Lung (tissue), 11 donors: ENCODE measurements at regions not wholly inside any gene's neighbourhood (a gene's known extent, or its start where the extent isn't known, plus 50 kb on each side); places are given as distances from the start of the nearest gene placed in this dataset.

Experiments used
- ATAC-seq: fragments of 200-7000 bp; cut with Tn5 transposase; one replicate; pipeline ENCODE4 v1.9.1; 2020; ENCODE audit warnings: moderate number of reproducible peaks; ENCODE audit not compliant: insufficient read depth, low FRiP score
- DNase-seq, 3 donors: peaks; one replicate each; pipeline ENCODE4 v3.0.0-alpha.2; 2013 to 2017
- H3K27ac ChIP-seq, 2 donors: one replicate each; pipeline ENCODE4 v1.5.1; 2013; ENCODE audit warnings: mild to moderate bottlenecking in 2 of 2, moderate library complexity in 2 of 2, control low read depth in 1 of 2, inconsistent platforms in 1 of 2, low read depth in 1 of 2, low read length in 1 of 2
- H3K27me3 ChIP-seq, 3 donors: one replicate each; pipeline ENCODE4 v1.5.1; 2013; ENCODE audit warnings: low read length in 2 of 3; ENCODE audit not compliant: control insufficient read depth in 3 of 3, insufficient read depth in 3 of 3
- H3K36me3 ChIP-seq, 4 donors: one replicate each; pipeline ENCODE4 v1.5.1; 2013; ENCODE audit warnings: low read length in 4 of 4, mild to moderate bottlenecking in 1 of 4, moderate library complexity in 1 of 4; ENCODE audit not compliant: control insufficient read depth in 4 of 4, insufficient read depth in 4 of 4
- H3K4me1 ChIP-seq, 5 donors: one replicate each; pipeline ENCODE4 v1.5.1; 2013; ENCODE audit warnings: low read length in 5 of 5, mild to moderate bottlenecking in 2 of 5, moderate library complexity in 1 of 5; ENCODE audit not compliant: control insufficient read depth in 5 of 5, insufficient read depth in 5 of 5
- H3K4me3 ChIP-seq: one replicate; pipeline ENCODE4 v1.5.1; 2013; ENCODE audit warnings: mild to moderate bottlenecking, control low read depth, moderate library complexity
- H3K9ac ChIP-seq, 2 donors: one replicate each; pipeline ENCODE4 v1.5.1; 2013; ENCODE audit warnings: low read length in 2 of 2, control low read depth in 1 of 2; ENCODE audit not compliant: insufficient read depth in 1 of 2
- H3K9me3 ChIP-seq, 4 donors: one replicate each; pipeline ENCODE4 v1.5.1; 2013; ENCODE audit warnings: low read length in 3 of 4, mild to moderate bottlenecking in 1 of 4, moderate library complexity in 1 of 4; ENCODE audit not compliant: control insufficient read depth in 4 of 4, insufficient read depth in 3 of 4
- WGBS, 2 donors: extraction: QIAGEN DNeasy Blood & Tissue Kit; methylation state at CpG; one replicate each; pipeline ENCODE4 v1.1.7; 2013; 5-methylcytosine and 5-hydroxymethylcytosine counted together
- TF ChIP-seq, protein P1 (sequence below): IDR thresholded peaks from 2 replicates; pipeline ENCODE4 v1.5.1; 2012; ENCODE audit warnings: mild to moderate bottlenecking; ENCODE audit errors: control extremely low read depth, extremely low read depth
- donor health status: control.
- donor health status: control.
- donor health status: Bipolar disorder and iron deficiency.
- donor health status: healthy.
- donor health status: DM: yes; HTN: yes; CAD: no.

DNA sequence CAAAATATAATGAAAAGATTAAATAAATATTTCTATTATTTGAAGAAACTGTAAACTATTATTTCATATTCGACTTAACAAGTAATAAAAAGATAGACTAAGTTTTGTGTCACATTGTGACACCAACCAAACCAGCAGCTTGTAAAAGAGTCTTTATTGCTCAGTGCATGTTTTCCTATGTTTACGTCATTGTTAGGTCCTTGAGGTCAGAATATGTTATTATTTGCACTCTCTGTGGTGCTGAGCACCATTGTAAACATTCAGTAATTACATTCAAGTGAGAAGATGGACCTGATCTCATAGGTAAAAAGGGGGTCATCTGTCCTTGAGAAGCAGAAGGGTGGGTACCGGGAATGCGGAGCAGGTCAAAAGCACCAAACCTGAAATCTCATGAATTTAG is 1999.1 kb upstream of the CELF4 start:
- TF ChIP-seq, protein P1, sequence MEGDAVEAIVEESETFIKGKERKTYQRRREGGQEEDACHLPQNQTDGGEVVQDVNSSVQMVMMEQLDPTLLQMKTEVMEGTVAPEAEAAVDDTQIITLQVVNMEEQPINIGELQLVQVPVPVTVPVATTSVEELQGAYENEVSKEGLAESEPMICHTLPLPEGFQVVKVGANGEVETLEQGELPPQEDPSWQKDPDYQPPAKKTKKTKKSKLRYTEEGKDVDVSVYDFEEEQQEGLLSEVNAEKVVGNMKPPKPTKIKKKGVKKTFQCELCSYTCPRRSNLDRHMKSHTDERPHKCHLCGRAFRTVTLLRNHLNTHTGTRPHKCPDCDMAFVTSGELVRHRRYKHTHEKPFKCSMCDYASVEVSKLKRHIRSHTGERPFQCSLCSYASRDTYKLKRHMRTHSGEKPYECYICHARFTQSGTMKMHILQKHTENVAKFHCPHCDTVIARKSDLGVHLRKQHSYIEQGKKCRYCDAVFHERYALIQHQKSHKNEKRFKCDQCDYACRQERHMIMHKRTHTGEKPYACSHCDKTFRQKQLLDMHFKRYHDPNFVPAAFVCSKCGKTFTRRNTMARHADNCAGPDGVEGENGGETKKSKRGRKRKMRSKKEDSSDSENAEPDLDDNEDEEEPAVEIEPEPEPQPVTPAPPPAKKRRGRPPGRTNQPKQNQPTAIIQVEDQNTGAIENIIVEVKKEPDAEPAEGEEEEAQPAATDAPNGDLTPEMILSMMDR: no peak
- WGBS, 2 donors: 91 to 93% methylated on average over 4 of the region's 4 CpGs
- no peak for ATAC-seq

DNA sequence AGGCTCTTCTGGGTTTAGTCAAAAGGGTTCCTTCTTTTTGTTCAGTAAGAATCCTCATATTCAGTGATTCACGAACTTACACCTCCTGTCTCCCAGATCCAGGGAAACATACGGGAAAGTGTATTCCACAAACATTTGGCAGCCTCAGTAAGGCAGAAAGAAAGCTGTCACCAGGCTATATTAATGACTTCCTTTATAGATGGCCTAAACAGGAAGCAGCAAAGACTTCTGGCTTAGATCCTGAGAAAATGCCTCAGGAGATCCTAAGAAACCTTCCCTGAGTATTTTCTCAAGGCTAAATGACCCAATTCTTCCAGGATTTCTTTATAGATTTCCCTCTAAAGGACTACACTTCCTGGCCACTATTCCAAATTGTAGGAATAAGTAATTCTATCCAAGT is 1995.5 kb upstream of the CELF4 start:
- H3K27me3 ChIP-seq: no peaks in the 10 kb centered on the region
- H3K9ac ChIP-seq: no peak overlapping the region
- ATAC-seq: no peak

More for the DNA sequence above, 1999.1 kb upstream of the CELF4 start:
- Histone ChIP-seq H3K4me3 (no peak overlapping the region), H3K27ac (no peak overlapping the region), H3K27me3 (no peaks in the 10 kb centered on the region), H3K36me3 (no peaks in the 10 kb centered on the region), H3K9ac (no peak overlapping the region), H3K9me3 (no peaks in the 10 kb centered on the region), H3K4me1 (peaks cover 0 to 5% (median 0%) of the 10 kb centered on the region in 5 donors)
- DNase-seq: no peak

DNA sequence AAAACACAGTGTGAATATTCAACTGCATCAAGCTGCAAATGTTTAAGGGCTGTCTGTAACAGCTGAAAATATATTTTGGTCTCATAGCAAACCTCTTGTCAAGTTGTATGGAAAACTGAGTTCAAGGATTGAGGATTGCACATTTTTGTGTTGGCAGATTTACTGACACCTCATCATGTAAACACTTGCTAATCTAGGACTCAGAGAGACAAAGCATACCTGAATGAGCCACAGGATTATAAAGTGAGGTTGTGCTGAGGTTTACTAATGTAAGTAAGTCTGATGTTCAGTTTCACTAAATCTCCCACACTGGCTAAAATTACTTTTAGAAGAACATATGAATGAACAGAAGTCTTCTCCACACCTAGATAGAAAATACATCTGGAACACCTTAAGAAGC is 1993.1 kb upstream of the CELF4 start:
- TF ChIP-seq, protein P1: no peak
- DNase-seq: no peak
- H3K36me3 ChIP-seq: no peaks in the 10 kb centered on the region
- H3K9me3 ChIP-seq: no peaks in the 10 kb centered on the region
- H3K27me3 ChIP-seq: no peaks in the 10 kb centered on the region
- no peak for ATAC-seq
- no peak overlapping the region for H3K9ac ChIP-seq
- peaks cover 0 to 5% (median 0%) of the 10 kb centered on the region in 5 donors for H3K4me1 ChIP-seq
- H3K4me3 ChIP-seq: no peak overlapping the region
- H3K27ac ChIP-seq: no peak overlapping the region

More for the DNA sequence above, 1995.5 kb upstream of the CELF4 start:
- DNase-seq: peak in 2 of 3 donors; percentile 29 to 76
- 44 to 50% methylated on average over 2 of the region's 2 CpGs for WGBS, 2 donors
- Histone ChIP-seq H3K9me3 (no peaks in the 10 kb centered on the region), H3K4me3 (no peak overlapping the region), H3K36me3 (no peaks in the 10 kb centered on the region), H3K4me1 (peaks cover 0 to 5% (median 0%) of the 10 kb centered on the region in 5 donors), H3K27ac (no peak overlapping the region)
- TF ChIP-seq, protein P1: no peak

DNA sequence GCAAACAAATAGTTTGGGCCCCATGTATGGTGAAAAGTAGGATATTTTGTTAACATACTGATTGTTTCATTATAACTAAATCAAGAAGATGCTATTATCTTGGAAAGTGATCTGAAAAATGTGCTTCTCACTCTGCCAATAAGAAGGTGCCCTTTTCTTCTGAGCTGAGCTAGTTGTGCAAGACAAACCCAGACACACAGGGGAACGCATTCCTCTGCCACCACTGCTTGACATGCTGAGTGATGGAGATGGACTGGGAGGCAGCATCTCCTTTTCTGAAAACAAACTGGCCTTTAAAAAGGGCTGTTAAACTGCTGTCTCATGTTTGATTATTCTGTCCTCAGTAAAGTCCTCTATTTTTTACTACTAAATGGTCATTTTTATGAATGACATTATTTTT is 1989.9 kb upstream of the CELF4 start:
- TF ChIP-seq, protein P1: no peak
- Histone ChIP-seq H3K4me3 (no peak overlapping the region), H3K27me3 (no peaks in the 10 kb centered on the region), H3K9me3 (peaks cover 0 to 2% (median 0%) of the 10 kb centered on the region in 4 donors), H3K27ac (no peak overlapping the region), H3K9ac (no peak overlapping the region), H3K36me3 (no peaks in the 10 kb centered on the region), H3K4me1 (no peaks in the 10 kb centered on the region)
- 81 to 82% methylated on average over 1 of the region's 1 CpG for WGBS, 2 donors
- no peak for ATAC-seq
- DNase-seq: no peak
